A549 (cell line): ENCODE measurements at regions not wholly inside any gene's neighbourhood (a gene's known extent, or its start where the extent isn't known, plus 50 kb on each side); places are given as distances from the start of the nearest gene placed in this dataset.
"Not testable (repeated sequence)": the region's sequence is repeated elsewhere in the genome, so short reads cannot be mapped to it uniquely, and the experiment has no call there.

Experiments used
- ATAC-seq, 2 experiments: fragments of 200-7000 bp in 1 of 2; fragments of >200 bp in 1 of 2; cut with Nextera tagmentation in 1 of 2; cut with Tn5 transposase in 1 of 2; 3 replicates each; pipeline versions ENCODE4 v1.8.0 to v1.9.1; 2018 to 2020; ENCODE audit warnings: mild to moderate bottlenecking in 1 of 2, moderate library complexity in 1 of 2
- CTCF ChIA-PET: fragments of 300-600 bp; sonication (Branson Sonifier 250); formaldehyde crosslinking; extraction: SDS; loops from one replicate; lab custom pipeline; 2021; ENCODE audit warnings: antibody characterized with exemption, inconsistent platforms; lab: Yijun Ruan, JAX
- POLR2A ChIA-PET: fragments of 350-600 bp; formaldehyde crosslinking; extraction: SDS; loops from one replicate; lab custom pipeline; 2021; ENCODE audit warnings: antibody characterized with exemption, inconsistent platforms; lab: Yijun Ruan, JAX
- DNase-seq, 2 experiments: peaks; one replicate each; pipeline versions ENCODE4 v3.0.0 to v3.0.0-alpha.2; 2011 to 2016; ENCODE audit warnings: low read depth in 1 of 2, low spot score in 1 of 2
- FAIRE-seq: peaks from 2 replicates; lab custom pipeline; 2011; peaks lifted over from hg19 to GRCh38; lab: Jason Lieb, UNC
- H3K27ac ChIP-seq, 2 experiments: fragments of >200 bp; sonication (Bioruptor Twin); formaldehyde crosslinking; 3 replicates each; pipeline ENCODE4 v1.5.1; 2016 to 2017
- H3K4me1 ChIP-seq: fragments of >200 bp; sonication (Bioruptor Twin); formaldehyde crosslinking; 3 replicates; pipeline ENCODE4 v1.6.1; 2016
- H3K4me2 ChIP-seq: fragments of >200 bp; sonication (Bioruptor Twin); formaldehyde crosslinking; 3 replicates; pipeline ENCODE4 v1.6.1; 2016
- H3K4me3 ChIP-seq: fragments of >200 bp; sonication (Bioruptor Twin); formaldehyde crosslinking; 3 replicates; pipeline ENCODE4 v1.5.1; 2016
- H3K9me3 ChIP-seq: fragments of >200 bp; sonication (Bioruptor Twin); formaldehyde crosslinking; 3 replicates; pipeline ENCODE4 v1.6.1; 2016
- BHLHE40 ChIP-seq: IDR thresholded peaks from 2 replicates; pipeline ENCODE4 v1.6.1; 2012; ENCODE audit warnings: low read depth, low read length, inconsistent platforms
- CBX2 ChIP-seq: fragments of 200-600 bp; sonication (generic); IDR thresholded peaks from 2 replicates; pipeline ENCODE4 v1.6.1; 2016; ENCODE audit warnings: low read depth, mild to moderate bottlenecking, borderline replicate concordance
- CBX8 ChIP-seq: fragments of 200-600 bp; sonication (generic); IDR thresholded peaks from 2 replicates; pipeline ENCODE4 v1.6.1; 2016
- CHD4 ChIP-seq: fragments of 200-600 bp; sonication (generic); IDR thresholded peaks from 2 replicates; pipeline ENCODE4 v1.6.1; 2016; ENCODE audit warnings: antibody characterized with exemption, mild to moderate bottlenecking, borderline replicate concordance
- EHMT2 ChIP-seq: fragments of 200-600 bp; sonication (generic); IDR thresholded peaks from 2 replicates; pipeline ENCODE4 v1.6.1; 2016; ENCODE audit warnings: antibody characterized with exemption, low read depth, mild to moderate bottlenecking, moderate library complexity
- ESRRA ChIP-seq: fragments of 150-350 bp; IDR thresholded peaks from 2 replicates; pipeline ENCODE4 v1.6.1; 2014; ENCODE audit warnings: mild to moderate bottlenecking, low read length, borderline replicate concordance
- FOSB ChIP-seq: fragments of 250-450 bp; sonication (Bioruptor Pico); IDR thresholded peaks from 2 replicates; pipeline ENCODE4 v1.5.0; 2020; ENCODE audit warnings: mild to moderate bottlenecking, moderate library complexity
- HES2 ChIP-seq: fragments of >200 bp; sonication (Bioruptor Twin); formaldehyde crosslinking; IDR thresholded peaks from 2 replicates; pipeline ENCODE4 v1.6.1; 2016
- HOXB13 ChIP-seq: fragments of 250-450 bp; sonication (Bioruptor Pico); IDR thresholded peaks from 2 replicates; pipeline ENCODE4 v1.5.0; 2020; ENCODE audit warnings: low read depth, mild to moderate bottlenecking, moderate library complexity
- HOXB5 ChIP-seq: fragments of 250-450 bp; sonication (Bioruptor Pico); IDR thresholded peaks from 2 replicates; pipeline ENCODE4 v1.5.0; 2020; ENCODE audit warnings: mild to moderate bottlenecking, moderate library complexity
- JUNB ChIP-seq: fragments of >200 bp; sonication (Bioruptor Twin); formaldehyde crosslinking; IDR thresholded peaks from 2 replicates; pipeline ENCODE4 v1.6.1; 2016
- MAFK ChIP-seq: fragments of 450-650 bp; IDR thresholded peaks from 2 replicates; pipeline ENCODE4 v1.6.1; 2014; ENCODE audit not compliant: partially characterized antibody
- MAZ ChIP-seq: fragments of 150-350 bp; IDR thresholded peaks from 2 replicates; pipeline ENCODE4 v1.6.1; 2014; ENCODE audit warnings: antibody characterized with exemption, low read depth, low read length, borderline replicate concordance
- MYC ChIP-seq: IDR thresholded peaks from 2 replicates; pipeline ENCODE4 v1.6.1; 2012; ENCODE audit warnings: mild to moderate bottlenecking, inconsistent platforms, low read length, improper control_type of control experiment, borderline replicate concordance
- NFE2L2 ChIP-seq: fragments of 150-350 bp; conservative IDR thresholded peaks from 2 replicates; pipeline ENCODE4 v1.6.1; 2014; ENCODE audit warnings: low read length
- PHF8 ChIP-seq: fragments of 200-600 bp; sonication (generic); IDR thresholded peaks from 2 replicates; pipeline ENCODE4 v1.6.1; 2016; ENCODE audit warnings: low read depth, mild to moderate bottlenecking, antibody characterized with exemption, moderate library complexity, borderline replicate concordance
- RFX5 ChIP-seq: fragments of 450-650 bp; IDR thresholded peaks from 2 replicates; pipeline ENCODE4 v1.7.1; 2014; ENCODE audit warnings: antibody characterized with exemption, mild to moderate bottlenecking, moderate library complexity
- RNF2 ChIP-seq: fragments of 200-600 bp; sonication (generic); IDR thresholded peaks from 2 replicates; pipeline ENCODE4 v1.6.1; 2016; ENCODE audit warnings: low read depth, mild to moderate bottlenecking, antibody characterized with exemption, moderate library complexity, borderline replicate concordance
- SREBF2 ChIP-seq: fragments of 450-650 bp; IDR thresholded peaks from 2 replicates; pipeline ENCODE4 v1.6.1; 2014; ENCODE audit warnings: mild to moderate bottlenecking, moderate library complexity
- TFCP2L1 ChIP-seq: fragments of 250-450 bp; sonication (Bioruptor Pico); IDR thresholded peaks from 2 replicates; pipeline ENCODE4 v1.5.0; 2021; ENCODE audit warnings: mild to moderate bottlenecking
- TP53 ChIP-seq: fragments of 250-450 bp; sonication (Bioruptor Pico); IDR thresholded peaks from 2 replicates; pipeline ENCODE4 v1.5.0; 2021; ENCODE audit warnings: mild to moderate bottlenecking, moderate library complexity
- ZFP36 ChIP-seq: fragments of 450-650 bp; IDR thresholded peaks from 2 replicates; pipeline ENCODE4 v1.6.1; 2014; ENCODE audit warnings: borderline replicate concordance; ENCODE audit not compliant: partially characterized antibody
- WGBS: methylation state at CpG from one replicate; pipeline ENCODE4 v1.1.6; 2017; ENCODE audit errors: missing lambda C conversion rate; 5-methylcytosine and 5-hydroxymethylcytosine counted together
- TF ChIP-seq, protein P1 (sequence below): fragments of 250-450 bp; sonication (Bioruptor Pico); IDR thresholded peaks from 2 replicates; pipeline ENCODE4 v1.5.0; 2021; ENCODE audit warnings: mild to moderate bottlenecking, moderate library complexity, borderline replicate concordance

DNA sequence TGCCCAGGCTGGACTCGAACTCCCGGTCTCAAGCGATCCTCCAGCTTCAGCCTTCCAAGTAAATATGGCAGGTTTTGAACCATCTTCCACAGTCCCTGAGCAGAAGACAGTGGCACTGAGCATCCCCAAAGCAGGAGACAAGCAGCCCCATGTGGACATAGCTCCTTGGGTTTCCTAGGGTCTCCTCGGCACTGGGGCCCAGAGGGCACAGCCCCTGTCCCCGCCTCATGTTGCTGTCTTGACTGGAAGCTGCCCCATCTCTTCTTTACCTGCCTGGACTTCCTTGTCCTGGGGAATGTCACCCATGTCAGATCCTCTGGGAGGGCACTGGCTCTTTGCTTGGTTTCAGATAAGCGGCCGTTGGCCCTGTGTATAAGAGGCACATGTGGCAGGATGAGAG lies 263.7 kb upstream of the RAB4A start:
- DNase-seq (no peak), ATAC-seq (no peak), FAIRE-seq (no peak)
- H3K4me3 ChIP-seq = no peak overlapping the region
- TF ChIP-seq EHMT2 (no peak), NFE2L2 (no peak), CHD4 (no peak), CBX8 (no peak), RNF2 (no peak), HOXB13 (no peak), HOXB5 (CRISPR knock-in tag) (no peak), MAZ (no peak), JUNB (no peak)
- 74% methylated on average over 7 of the region's 7 CpGs for WGBS
- no peaks in the 10 kb centered on the region for H3K4me1 ChIP-seq
- no peak overlapping the region for H3K4me2 ChIP-seq
- H3K9me3 ChIP-seq = no peaks in the 10 kb centered on the region
- POLR2A ChIA-PET = no interaction called here
- CTCF ChIA-PET = interaction anchor here (0.5 to 1.3 kb wide), 2 partner anchors 185 to 272 kb away, joined by 3 read pairs; partner anchors contain the start of gene RHOU
- H3K27ac ChIP-seq = no peak overlapping the region

DNA sequence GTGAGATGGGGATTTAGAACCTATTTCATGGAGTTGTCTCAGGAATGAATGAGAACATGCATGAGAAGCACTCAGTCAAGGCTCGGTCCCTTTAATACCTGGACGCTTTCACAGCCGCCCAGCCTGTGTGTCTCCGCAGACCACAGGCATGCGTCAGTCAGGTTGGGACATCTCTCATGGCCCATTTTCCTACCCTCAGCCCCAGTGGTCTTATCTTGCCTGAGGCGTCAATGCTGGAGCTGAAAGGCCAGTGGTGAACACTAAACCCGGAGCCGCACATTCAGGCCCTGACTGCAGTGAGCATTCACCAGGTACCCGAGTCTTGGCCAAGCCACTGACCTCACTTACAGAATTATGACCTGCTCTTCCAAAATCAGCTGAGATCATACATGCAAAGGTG lies 263.2 kb upstream of the RAB4A start:
- FAIRE-seq = no peak
- TF ChIP-seq NFE2L2 = no peak
- no peak for TF ChIP-seq CBX8
- no peak for TF ChIP-seq MYC
- TF ChIP-seq RNF2 = no peak
- TF ChIP-seq BHLHE40 = no peak
- no peak for TF ChIP-seq HES2
- no peak for TF ChIP-seq HOXB5 (CRISPR knock-in tag)
- no peak for TF ChIP-seq ZFP36
- no peak for TF ChIP-seq MAFK
- no peak for TF ChIP-seq PHF8
- TF ChIP-seq TFCP2L1 (CRISPR knock-in tag) = no peak
- no peak for TF ChIP-seq ESRRA
- no peak for TF ChIP-seq TP53 (CRISPR knock-in tag)
- no peak for TF ChIP-seq SREBF2
- TF ChIP-seq, protein P1, sequence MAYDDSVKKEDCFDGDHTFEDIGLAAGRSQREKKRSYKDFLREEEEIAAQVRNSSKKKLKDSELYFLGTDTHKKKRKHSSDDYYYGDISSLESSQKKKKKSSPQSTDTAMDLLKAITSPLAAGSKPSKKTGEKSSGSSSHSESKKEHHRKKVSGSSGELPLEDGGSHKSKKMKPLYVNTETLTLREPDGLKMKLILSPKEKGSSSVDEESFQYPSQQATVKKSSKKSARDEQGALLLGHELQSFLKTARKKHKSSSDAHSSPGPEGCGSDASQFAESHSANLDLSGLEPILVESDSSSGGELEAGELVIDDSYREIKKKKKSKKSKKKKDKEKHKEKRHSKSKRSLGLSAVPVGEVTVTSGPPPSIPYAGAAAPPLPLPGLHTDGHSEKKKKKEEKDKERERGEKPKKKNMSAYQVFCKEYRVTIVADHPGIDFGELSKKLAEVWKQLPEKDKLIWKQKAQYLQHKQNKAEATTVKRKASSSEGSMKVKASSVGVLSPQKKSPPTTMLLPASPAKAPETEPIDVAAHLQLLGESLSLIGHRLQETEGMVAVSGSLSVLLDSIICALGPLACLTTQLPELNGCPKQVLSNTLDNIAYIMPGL (CRISPR knock-in tag) = no peak
- TF ChIP-seq FOSB (CRISPR knock-in tag) = no peak
- TF ChIP-seq CBX2 = no peak
- no peak for TF ChIP-seq RFX5
- TF ChIP-seq, all 56 proteins: peak for 0

GRCh38 chr1:229008347-229008746 lies 262.6 kb upstream of the RAB4A start:
- H3K4me3 ChIP-seq, POLR2A ChIA-PET, H3K4me1 ChIP-seq, CTCF ChIA-PET, FAIRE-seq, H3K27ac ChIP-seq, ATAC-seq, H3K9me3 ChIP-seq, DNase-seq, H3K4me2 ChIP-seq: not testable (repeated sequence)
- 83% methylated on average over 5 of the region's 5 CpGs for WGBS

More for the DNA sequence above, 263.2 kb upstream of the RAB4A start:
- ChIA-PET CTCF (interaction anchor here (1.3 kb wide), 1 partner anchor 272 kb away, joined by 3 read pairs; the partner anchor contains the start of gene RHOU), POLR2A (no interaction called here)
- H3K4me1 ChIP-seq = no peaks in the 10 kb centered on the region
- ATAC-seq (no peak), DNase-seq (no peak)
- H3K27ac ChIP-seq = no peak overlapping the region
- WGBS = 87% methylated on average over 7 of the region's 9 CpGs
- no peak overlapping the region for H3K4me2 ChIP-seq
- no peak overlapping the region for H3K4me3 ChIP-seq
- H3K9me3 ChIP-seq = no peaks in the 10 kb centered on the region
